T-helper 2 cell treated with Interferon-gamma antibody and Interleukin-4, amounts not matched to agents 5 μg/mL and 100 μg/mL, for 36 hours (primary cell): ENCODE measurements at regions not wholly inside any gene's neighbourhood (a gene's known extent, or its start where the extent isn't known, plus 50 kb on each side); places are given as distances from the start of the nearest gene placed in this dataset.

Experiments
- DNase-seq: peaks from one replicate; pipeline ENCODE4 v3.0.0; 2021; ENCODE audit warnings: low spot score
- H3K27ac Mint-ChIP-seq: one replicate; pipeline ENCODE4 v1.8.0; 2021; ENCODE audit warnings: mild to moderate bottlenecking, mixed read lengths
- H3K27me3 Mint-ChIP-seq: one replicate; pipeline ENCODE4 v1.8.0; 2021; ENCODE audit warnings: low read depth, mixed read lengths
- H3K36me3 Mint-ChIP-seq: one replicate; pipeline ENCODE4 v1.8.0; 2021; ENCODE audit warnings: low read depth, mixed read lengths
- H3K4me1 Mint-ChIP-seq: one replicate; pipeline ENCODE4 v1.8.0; 2021; ENCODE audit warnings: low read depth, mixed read lengths
- H3K4me3 Mint-ChIP-seq: one replicate; pipeline ENCODE4 v1.8.0; 2022; ENCODE audit warnings: mild to moderate bottlenecking, moderate library complexity, mixed read lengths
- H3K9me3 Mint-ChIP-seq: one replicate; pipeline ENCODE4 v1.8.0; 2021; ENCODE audit warnings: mixed read lengths

DNA sequence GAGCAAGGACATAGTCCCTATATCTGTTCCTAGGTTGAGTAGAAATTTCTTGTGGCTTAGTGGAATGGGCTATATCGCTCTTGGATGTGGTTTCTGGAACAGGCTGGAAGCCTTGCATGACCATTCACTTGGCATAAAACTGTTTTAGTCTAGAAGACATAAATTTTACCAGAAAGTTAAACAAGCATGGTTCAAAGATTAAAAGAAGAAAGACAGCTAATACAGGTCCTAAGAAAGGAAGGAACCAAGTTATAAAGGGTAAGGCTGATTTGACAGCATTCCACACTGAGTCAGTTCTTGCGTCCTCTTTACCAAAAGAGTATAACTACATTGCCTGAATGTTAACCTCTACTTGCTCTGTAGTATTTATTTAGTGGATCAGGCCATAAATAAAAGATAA, 724.2 kb downstream of the SORCS1 start:
- Mint-ChIP-seq H3K27me3 (no peaks in the 10 kb centered on the region), H3K9me3 (no peaks in the 10 kb centered on the region), H3K27ac (no peak overlapping the region), H3K4me1 (no peaks in the 10 kb centered on the region), H3K4me3 (no peak overlapping the region), H3K36me3 (no peaks in the 10 kb centered on the region)
- no peak for DNase-seq

DNA sequence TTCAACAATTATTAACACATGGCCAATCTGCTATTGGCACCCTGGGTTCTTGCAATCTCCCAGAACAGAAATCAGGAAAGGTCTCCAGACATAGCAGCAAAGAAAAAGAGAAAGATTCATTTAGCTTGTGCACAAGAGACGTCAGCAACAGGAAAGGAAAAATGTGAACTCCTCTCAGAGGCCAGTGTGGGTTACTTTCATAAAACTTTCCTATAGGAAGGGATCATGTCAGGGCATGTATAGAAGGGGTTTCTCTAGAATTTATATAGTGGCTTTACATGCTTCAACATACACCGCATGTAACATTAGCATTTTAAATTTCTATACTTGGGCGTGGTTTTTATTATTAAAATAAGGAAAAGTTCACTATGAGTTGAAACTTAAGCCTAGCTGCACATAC, 725.1 kb downstream of the SORCS1 start:
- Mint-ChIP-seq H3K36me3 (no peaks in the 10 kb centered on the region), H3K4me1 (no peaks in the 10 kb centered on the region), H3K9me3 (no peaks in the 10 kb centered on the region), H3K27ac (no peak overlapping the region), H3K4me3 (no peak overlapping the region), H3K27me3 (no peaks in the 10 kb centered on the region)
- no peak for DNase-seq

DNA sequence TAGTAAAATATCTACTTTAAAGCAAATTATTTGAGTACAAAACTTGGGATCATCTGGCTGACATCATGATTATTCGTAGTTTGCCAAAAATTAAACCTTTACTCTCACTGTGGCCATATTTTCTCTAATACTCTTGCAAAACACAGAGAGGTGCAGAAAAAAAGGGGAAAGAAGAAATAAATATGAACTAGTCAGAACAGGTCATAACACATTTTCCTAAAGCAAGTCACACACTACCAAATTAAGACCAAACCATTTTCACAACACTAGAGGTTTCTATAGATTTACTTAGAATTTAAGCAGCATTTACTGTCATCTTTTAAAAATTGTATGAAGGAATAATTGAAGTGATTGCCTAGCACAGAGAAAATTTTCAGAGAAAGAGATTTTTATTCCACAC, 726.1 kb downstream of the SORCS1 start:
- H3K36me3 Mint-ChIP-seq: no peaks in the 10 kb centered on the region
- H3K27ac Mint-ChIP-seq: no peak overlapping the region
- H3K9me3 Mint-ChIP-seq: no peaks in the 10 kb centered on the region
- no peaks in the 10 kb centered on the region for H3K27me3 Mint-ChIP-seq
- no peak for DNase-seq
- H3K4me1 Mint-ChIP-seq: no peaks in the 10 kb centered on the region
- no peak overlapping the region for H3K4me3 Mint-ChIP-seq

DNA sequence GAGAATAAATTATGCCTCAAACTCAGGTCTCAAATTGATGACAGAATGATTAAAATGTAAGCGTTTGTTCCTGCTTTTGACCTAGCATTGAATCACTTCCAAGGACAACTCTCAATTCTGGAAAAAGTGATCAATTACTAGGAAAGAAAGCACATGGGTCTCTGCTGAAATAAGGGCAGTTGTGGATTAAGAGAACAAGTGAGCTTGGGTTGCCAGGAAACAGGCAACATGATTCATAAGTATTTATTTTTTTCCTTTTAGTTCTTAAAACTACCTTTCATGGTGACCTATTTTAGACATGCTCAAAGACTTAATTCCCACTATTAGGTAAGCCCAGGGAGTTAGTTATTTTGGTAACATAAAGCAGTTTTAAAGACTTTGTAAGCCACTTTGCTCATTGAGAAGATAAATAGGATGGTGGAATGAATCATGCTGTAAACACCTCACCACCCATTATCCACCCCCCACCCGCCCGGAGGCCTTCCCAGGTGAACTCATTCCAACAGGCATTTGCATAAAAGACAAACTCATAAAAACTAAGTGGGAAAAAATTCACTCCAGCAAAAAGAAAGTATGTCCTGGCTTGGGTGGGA, 728.3 kb downstream of the SORCS1 start:
- Mint-ChIP-seq H3K4me1 (no peaks in the 10 kb centered on the region), H3K36me3 (no peaks in the 10 kb centered on the region), H3K9me3 (no peaks in the 10 kb centered on the region), H3K27me3 (no peaks in the 10 kb centered on the region), H3K4me3 (no peak overlapping the region), H3K27ac (no peak overlapping the region)
- no peak for DNase-seq

DNA sequence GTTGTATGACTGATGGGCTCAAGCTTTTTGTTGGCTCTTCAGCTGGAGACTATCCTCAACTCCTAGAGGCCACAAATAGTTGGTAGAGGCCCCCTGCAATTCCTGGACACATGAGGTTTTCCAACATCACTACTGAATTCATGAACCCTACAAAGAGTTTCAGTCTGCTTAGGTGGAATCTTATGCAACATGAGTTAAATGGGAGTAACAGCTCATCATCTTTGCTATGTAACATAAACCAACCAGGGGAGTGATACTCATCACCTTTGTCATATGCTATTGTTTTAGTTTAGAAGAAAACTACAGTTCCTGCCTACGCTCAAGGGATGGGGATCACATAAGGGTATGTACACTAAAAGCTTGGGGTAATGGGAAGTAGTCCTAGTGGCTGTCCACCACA, 729.4 kb downstream of the SORCS1 start:
- Mint-ChIP-seq H3K36me3 (no peaks in the 10 kb centered on the region), H3K4me1 (no peaks in the 10 kb centered on the region), H3K4me3 (no peak overlapping the region), H3K27me3 (no peaks in the 10 kb centered on the region), H3K9me3 (no peaks in the 10 kb centered on the region), H3K27ac (no peak overlapping the region)
- no peak for DNase-seq

DNA sequence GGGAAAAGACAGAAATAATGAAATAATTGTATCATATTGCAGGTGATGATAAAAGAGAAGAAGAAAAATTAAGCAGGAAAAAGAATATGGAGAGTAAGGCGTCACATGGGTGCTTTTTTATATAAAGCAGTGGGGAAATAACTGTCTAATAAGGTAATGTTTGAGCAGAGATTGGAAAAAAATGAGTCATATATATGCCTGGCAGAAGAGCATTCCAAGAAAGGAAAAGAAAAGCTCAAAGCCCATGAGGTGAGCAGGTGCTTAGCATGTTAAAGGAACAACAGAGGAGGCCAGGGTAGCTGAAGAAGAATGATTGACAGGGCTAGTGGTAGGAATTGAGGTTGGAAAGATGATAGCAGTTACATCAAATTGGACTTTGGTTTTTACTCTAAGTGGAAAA, 739.5 kb downstream of the SORCS1 start:
- Mint-ChIP-seq H3K4me1 (no peaks in the 10 kb centered on the region), H3K27me3 (no peaks in the 10 kb centered on the region), H3K36me3 (no peaks in the 10 kb centered on the region), H3K27ac (no peak overlapping the region), H3K9me3 (peaks cover 14% of the 10 kb centered on the region), H3K4me3 (no peak overlapping the region)
- DNase-seq: no peak

DNA sequence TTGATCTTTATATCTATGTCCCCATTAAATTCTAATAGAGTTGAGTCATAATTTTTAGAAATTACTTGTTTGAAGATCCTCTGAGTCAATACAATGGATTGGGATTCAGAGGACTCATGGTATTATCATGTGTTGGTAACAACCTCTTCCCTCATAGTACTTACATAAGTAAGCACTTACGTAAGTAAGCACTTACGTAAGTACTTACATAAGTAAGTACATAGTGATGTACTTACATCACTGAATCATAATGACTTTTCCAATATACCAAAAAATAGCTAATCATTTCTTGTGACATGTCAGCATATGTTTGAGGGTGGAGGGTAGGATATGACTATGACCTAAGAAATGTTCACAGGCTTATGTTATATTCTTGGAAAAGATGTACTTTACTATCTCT, 740.5 kb downstream of the SORCS1 start:
- DNase-seq: no peak
- Mint-ChIP-seq H3K36me3 (no peaks in the 10 kb centered on the region), H3K9me3 (peaks cover 14% of the 10 kb centered on the region), H3K4me1 (no peaks in the 10 kb centered on the region), H3K4me3 (no peak overlapping the region), H3K27me3 (no peaks in the 10 kb centered on the region), H3K27ac (no peak overlapping the region)

DNA sequence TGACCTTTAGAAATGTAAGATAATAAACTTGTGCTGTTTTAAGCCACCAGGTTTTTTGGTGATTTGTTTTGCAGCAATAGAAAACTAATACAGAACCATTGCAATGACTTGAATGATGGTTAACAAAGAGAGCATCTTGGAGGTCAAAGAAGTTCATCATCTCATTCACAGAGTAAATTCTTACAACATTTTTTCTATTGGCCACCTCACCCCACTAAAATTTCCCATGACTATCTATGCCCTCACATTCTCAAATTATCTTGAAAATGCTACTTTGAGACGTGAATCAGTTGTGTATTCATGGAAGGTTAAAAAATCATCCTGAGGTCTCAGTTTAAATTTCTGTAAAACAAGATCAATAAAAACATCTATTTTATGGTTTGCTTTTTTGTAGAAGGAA, 754.2 kb downstream of the SORCS1 start:
- Mint-ChIP-seq H3K27me3 (no peaks in the 10 kb centered on the region), H3K36me3 (no peaks in the 10 kb centered on the region), H3K4me1 (no peaks in the 10 kb centered on the region), H3K27ac (no peak overlapping the region), H3K4me3 (no peak overlapping the region), H3K9me3 (peaks cover 6% of the 10 kb centered on the region)
- DNase-seq: no peak

DNA sequence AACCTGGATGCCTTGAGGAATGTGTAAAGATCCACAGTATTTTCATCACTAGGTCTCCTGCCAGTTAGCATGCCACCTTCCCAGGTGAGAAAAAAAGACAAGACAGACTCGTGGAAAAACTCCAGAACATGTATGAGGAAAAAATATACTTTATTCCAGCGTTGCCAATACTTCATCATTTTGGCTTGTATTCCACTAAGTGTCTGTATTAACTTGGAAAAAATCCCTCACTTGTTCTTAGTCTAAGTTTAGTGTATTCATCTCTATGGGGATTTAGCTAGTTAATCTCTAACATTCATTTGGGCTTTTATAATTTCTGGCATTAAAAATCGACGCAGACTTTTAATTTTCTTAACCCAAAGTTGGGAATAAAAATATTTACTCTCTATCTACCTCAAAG, 759.4 kb downstream of the SORCS1 start:
- Mint-ChIP-seq H3K27ac (no peak overlapping the region), H3K27me3 (no peaks in the 10 kb centered on the region), H3K4me3 (no peak overlapping the region), H3K4me1 (no peaks in the 10 kb centered on the region), H3K36me3 (no peaks in the 10 kb centered on the region), H3K9me3 (no peaks in the 10 kb centered on the region)
- no peak for DNase-seq

DNA sequence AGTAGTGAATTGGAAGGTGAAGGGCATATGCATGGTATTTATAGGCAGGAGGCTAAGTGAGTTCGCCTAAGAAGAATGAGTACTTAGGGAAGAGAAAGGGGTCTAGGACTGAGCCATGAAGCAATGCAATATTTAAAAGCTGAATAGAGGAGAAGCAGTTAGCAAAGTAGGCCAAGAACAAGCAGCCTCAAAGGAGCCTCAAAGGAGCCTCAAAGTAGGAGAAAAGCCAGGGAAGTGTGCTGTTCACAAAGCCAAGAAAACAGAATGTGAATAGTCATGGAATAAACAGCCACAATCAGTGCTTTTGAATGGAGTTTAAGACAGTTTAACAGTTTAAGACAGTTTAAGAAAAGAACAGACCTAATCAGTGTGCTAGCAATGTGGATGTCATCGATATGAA, 762.0 kb downstream of the SORCS1 start:
- H3K4me1 Mint-ChIP-seq: no peaks in the 10 kb centered on the region
- no peak overlapping the region for H3K4me3 Mint-ChIP-seq

DNA sequence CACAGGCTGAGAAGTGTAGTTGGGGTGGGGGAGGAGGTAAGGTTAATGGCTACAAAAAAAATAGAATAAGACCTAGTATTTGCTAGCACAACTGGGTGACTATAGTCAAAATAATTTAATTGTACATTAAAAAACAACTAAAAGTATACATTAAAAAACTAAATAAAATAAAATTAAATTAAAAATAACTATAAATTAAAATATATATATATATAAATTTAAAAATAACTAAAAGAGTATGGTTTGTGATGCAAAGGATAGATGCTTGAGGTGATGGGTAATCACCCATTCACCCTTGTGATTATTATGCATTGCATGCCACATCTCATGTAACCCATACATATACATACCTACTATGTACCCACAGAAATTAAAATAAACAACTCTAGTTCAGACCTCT, 762.5 kb downstream of the SORCS1 start:
- no peak overlapping the region for H3K4me3 Mint-ChIP-seq
- H3K36me3 Mint-ChIP-seq: no peaks in the 10 kb centered on the region
- H3K27ac Mint-ChIP-seq: no peak overlapping the region
- no peak for DNase-seq
- H3K4me1 Mint-ChIP-seq: no peaks in the 10 kb centered on the region
- no peaks in the 10 kb centered on the region for H3K9me3 Mint-ChIP-seq
- no peaks in the 10 kb centered on the region for H3K27me3 Mint-ChIP-seq

More for the DNA sequence above, 762.0 kb downstream of the SORCS1 start:
- Mint-ChIP-seq H3K9me3 (no peaks in the 10 kb centered on the region), H3K27ac (no peak overlapping the region), H3K36me3 (no peaks in the 10 kb centered on the region), H3K27me3 (no peaks in the 10 kb centered on the region)
- no peak for DNase-seq

DNA sequence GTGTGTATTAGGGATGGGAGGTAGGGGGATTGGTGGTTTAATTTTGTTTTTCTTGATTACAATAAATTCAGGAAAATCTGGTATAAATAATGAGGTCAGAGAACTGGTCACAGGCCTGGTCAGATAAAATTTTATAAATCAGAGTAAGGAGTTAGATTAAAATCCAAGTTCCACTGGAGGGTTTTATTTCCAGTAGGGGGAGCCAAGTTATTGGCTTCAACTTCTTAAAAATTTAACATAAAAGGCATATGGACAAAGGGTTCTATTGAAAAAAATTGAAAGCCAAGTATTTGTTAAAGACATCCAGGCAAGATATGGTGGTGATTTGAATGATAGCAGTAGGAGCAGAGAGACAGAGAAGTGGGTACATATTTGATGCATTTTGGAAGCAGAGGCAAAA, 763.3 kb downstream of the SORCS1 start:
- no peak overlapping the region for H3K27ac Mint-ChIP-seq
- H3K36me3 Mint-ChIP-seq: no peaks in the 10 kb centered on the region
- H3K9me3 Mint-ChIP-seq: no peaks in the 10 kb centered on the region
- H3K27me3 Mint-ChIP-seq: no peaks in the 10 kb centered on the region
- H3K4me3 Mint-ChIP-seq: no peak overlapping the region
- no peaks in the 10 kb centered on the region for H3K4me1 Mint-ChIP-seq
- DNase-seq: no peak

DNA sequence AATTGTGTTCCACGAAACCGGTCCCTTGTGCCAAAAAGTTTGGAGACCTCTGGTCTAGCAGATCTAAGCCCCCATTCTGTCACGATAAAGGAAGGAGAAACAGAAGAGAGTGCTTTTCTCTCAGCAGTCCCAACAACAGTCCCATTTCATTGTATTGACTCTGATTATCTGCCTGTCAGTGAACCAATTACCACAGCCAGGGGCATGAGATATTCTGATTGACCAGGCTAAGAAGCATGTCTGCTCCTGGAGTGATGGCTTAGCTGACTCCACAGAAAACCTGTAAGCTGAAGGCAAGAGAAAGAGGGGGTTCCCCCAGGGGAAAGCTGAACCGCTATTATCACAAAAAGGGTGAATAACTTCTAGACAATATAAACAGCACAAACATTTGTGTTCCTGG, 765.4 kb downstream of the SORCS1 start:
- Mint-ChIP-seq H3K27me3 (no peaks in the 10 kb centered on the region), H3K4me3 (no peak overlapping the region), H3K9me3 (no peaks in the 10 kb centered on the region), H3K27ac (no peak overlapping the region), H3K4me1 (no peaks in the 10 kb centered on the region), H3K36me3 (no peaks in the 10 kb centered on the region)
- DNase-seq: no peak

DNA sequence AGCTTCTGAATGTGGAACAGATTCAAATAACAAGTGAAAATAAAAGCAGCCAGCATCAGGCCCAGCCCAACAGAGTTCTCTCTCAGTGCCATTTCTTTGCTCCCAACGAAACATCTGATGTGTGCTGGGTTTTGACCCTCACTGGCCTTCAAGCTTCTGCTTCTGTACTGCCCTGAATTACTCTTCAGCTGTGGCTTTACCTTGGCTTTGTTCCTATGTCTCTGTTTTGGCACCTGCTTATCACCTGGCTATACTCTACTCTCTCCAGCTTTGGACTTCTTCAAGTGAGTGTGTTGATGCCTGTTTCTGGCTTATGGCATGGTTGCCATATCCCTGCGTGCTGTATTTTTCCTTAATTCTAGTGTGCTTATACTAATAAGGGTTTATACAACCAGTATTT, 768.3 kb downstream of the SORCS1 start:
- Mint-ChIP-seq H3K4me3 (no peak overlapping the region), H3K4me1 (no peaks in the 10 kb centered on the region), H3K27me3 (no peaks in the 10 kb centered on the region), H3K9me3 (no peaks in the 10 kb centered on the region), H3K27ac (no peak overlapping the region), H3K36me3 (no peaks in the 10 kb centered on the region)
- DNase-seq: no peak

DNA sequence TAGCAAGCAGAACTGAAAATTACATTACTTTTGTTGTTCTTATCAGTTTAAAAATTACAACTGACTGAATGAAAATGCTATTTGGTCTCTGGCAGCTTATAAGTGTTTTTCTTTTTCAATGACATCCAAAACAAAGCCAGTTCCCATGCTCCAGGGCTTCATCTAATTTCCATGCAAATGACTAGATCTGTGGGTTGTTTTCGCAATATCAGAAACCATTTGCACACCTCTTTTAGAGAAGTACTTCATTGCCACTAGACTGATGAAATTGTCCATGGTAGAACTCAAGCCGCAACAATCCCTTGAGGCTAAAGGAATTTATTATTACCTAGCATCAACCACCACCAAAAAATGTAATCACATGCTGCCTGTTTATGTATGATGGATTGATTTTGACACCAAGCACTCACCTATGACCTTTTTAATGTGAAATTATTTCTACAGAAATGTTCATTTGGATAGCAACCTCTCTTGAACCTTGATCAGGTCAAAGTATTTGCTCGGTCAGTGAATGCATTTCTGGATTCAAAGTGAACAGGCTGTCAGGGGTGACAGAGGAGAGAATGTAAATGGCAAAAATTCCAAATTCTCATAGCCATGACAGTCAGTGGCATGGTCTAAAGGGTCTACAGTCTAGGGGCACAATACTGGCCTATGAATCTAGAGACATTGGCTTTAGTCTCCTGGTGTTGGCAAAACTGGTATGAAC, 769.3 kb downstream of the SORCS1 start:
- no peaks in the 10 kb centered on the region for H3K27me3 Mint-ChIP-seq
- H3K27ac Mint-ChIP-seq: no peak overlapping the region
- no peaks in the 10 kb centered on the region for H3K4me1 Mint-ChIP-seq

More for the DNA sequence above, 769.3 kb downstream of the SORCS1 start:
- no peak for DNase-seq
- Mint-ChIP-seq H3K4me3 (no peak overlapping the region), H3K9me3 (no peaks in the 10 kb centered on the region), H3K36me3 (no peaks in the 10 kb centered on the region)
